Neuronal stem cell (in vitro differentiated cells): ENCODE measurements at regions not wholly inside any gene's neighbourhood (a gene's known extent, or its start where the extent isn't known, plus 50 kb on each side); places are given as distances from the start of the nearest gene placed in this dataset.

ENCODE experiments used
- DNase-seq: peaks from one replicate; pipeline ENCODE4 v3.0.0-alpha.2; 2013; ENCODE audit warnings: low spot score
- H2AFZ ChIP-seq: one replicate; pipeline ENCODE4 v1.6.1; 2013; ENCODE audit warnings: mild to moderate bottlenecking, low read length, inconsistent platforms
- H2AK5ac ChIP-seq: 2 replicates; pipeline ENCODE4 v1.6.1; 2013; ENCODE audit warnings: low read depth, mild to moderate bottlenecking, inconsistent platforms, low read length, moderate library complexity, mixed read lengths
- H2BK120ac ChIP-seq: 2 replicates; pipeline ENCODE4 v1.6.1; 2013; ENCODE audit warnings: low read depth, mild to moderate bottlenecking, inconsistent platforms, low read length, moderate library complexity, mixed read lengths
- H2BK12ac ChIP-seq: one replicate; pipeline ENCODE4 v1.6.1; 2013; ENCODE audit warnings: low read length, inconsistent platforms
- H2BK15ac ChIP-seq: 2 replicates; pipeline ENCODE4 v1.6.1; 2013; ENCODE audit warnings: mild to moderate bottlenecking, low read length, inconsistent platforms, mixed read lengths
- H2BK5ac ChIP-seq: one replicate; pipeline ENCODE4 v1.6.1; 2013; ENCODE audit warnings: inconsistent platforms, mild to moderate bottlenecking, low read length, moderate library complexity
- H3K14ac ChIP-seq: one replicate; pipeline ENCODE4 v1.6.1; 2013; ENCODE audit warnings: low read length, inconsistent platforms
- H3K18ac ChIP-seq: 2 replicates; pipeline ENCODE4 v1.6.1; 2013; ENCODE audit warnings: low read length, inconsistent platforms
- H3K23ac ChIP-seq: 2 replicates; pipeline ENCODE4 v1.6.1; 2013; ENCODE audit warnings: low read depth, mild to moderate bottlenecking, mixed read lengths, low read length, inconsistent platforms; ENCODE audit not compliant: poor library complexity
- H3K27ac ChIP-seq: replicated peaks from 3 replicates; pipeline ENCODE4 v1.5.1; 2013; ENCODE audit warnings: low read length, inconsistent platforms
- H3K27me3 ChIP-seq, 3 experiments: 2 replicates each; pipeline ENCODE4 v1.6.1; 2013; ENCODE audit warnings: low read length in 3 of 3, mild to moderate bottlenecking in 2 of 3, inconsistent platforms in 1 of 3, low read depth in 1 of 3, mixed read lengths in 1 of 3, moderate library complexity in 1 of 3; ENCODE audit not compliant: control insufficient read depth in 3 of 3, insufficient read depth in 3 of 3
- H3K36me3 ChIP-seq, 2 donors: replicated peaks in 1 of 2; 2 replicates each; pipeline ENCODE4 v1.6.1; 2013; ENCODE audit warnings: low read length in 2 of 2; ENCODE audit not compliant: control insufficient read depth in 2 of 2, insufficient read depth in 2 of 2
- H3K4ac ChIP-seq: 2 replicates; pipeline ENCODE4 v1.6.1; 2013; ENCODE audit warnings: inconsistent platforms, mild to moderate bottlenecking, low read length, moderate library complexity
- H3K4me1 ChIP-seq, 2 donors: 1 replicate in 1 of 2; 2 replicates in 1 of 2; pipeline ENCODE4 v1.6.1; 2013; ENCODE audit warnings: low read length in 2 of 2, low read depth in 1 of 2; ENCODE audit not compliant: control insufficient read depth in 2 of 2, insufficient read depth in 1 of 2
- H3K4me2 ChIP-seq: one replicate; pipeline ENCODE4 v1.6.1; 2013; ENCODE audit warnings: mild to moderate bottlenecking, low read length, inconsistent platforms; ENCODE audit not compliant: insufficient read depth, poor library complexity, severe bottlenecking
- H3K4me3 ChIP-seq, 2 donors: 2 replicates each; pipeline ENCODE4 v1.5.1; 2013; ENCODE audit warnings: low read length in 2 of 2, mild to moderate bottlenecking in 2 of 2, inconsistent platforms in 1 of 2, moderate library complexity in 1 of 2
- H3K79me1 ChIP-seq: one replicate; pipeline ENCODE4 v1.6.1; 2013; ENCODE audit warnings: low read depth, mild to moderate bottlenecking, inconsistent platforms, low read length, moderate library complexity
- H3K9ac ChIP-seq: one replicate; pipeline ENCODE4 v1.6.1; 2013; ENCODE audit warnings: mild to moderate bottlenecking, low read depth, low read length, inconsistent platforms; ENCODE audit not compliant: poor library complexity
- H3K9me3 ChIP-seq, 2 donors: replicated peaks in 1 of 2; 2 replicates each; pipeline versions ENCODE3 to v1.6.1; 2013; ENCODE audit warnings: low read length in 2 of 2, mild to moderate bottlenecking in 2 of 2, inconsistent platforms in 1 of 2, low read depth in 1 of 2, mixed read lengths in 1 of 2, moderate library complexity in 1 of 2; ENCODE audit not compliant: control insufficient read depth in 2 of 2, insufficient read depth in 1 of 2
- H4K8ac ChIP-seq: one replicate; pipeline ENCODE4 v1.6.1; 2013; ENCODE audit warnings: low read depth, mild to moderate bottlenecking, inconsistent platforms, low read length, moderate library complexity
- H4K91ac ChIP-seq: one replicate; pipeline ENCODE4 v1.6.1; 2013; ENCODE audit warnings: low read length, low read depth, mild to moderate bottlenecking, inconsistent platforms; ENCODE audit not compliant: poor library complexity
- WGBS, 2 donors: extraction: QIAGEN DNeasy Blood & Tissue Kit; methylation state at CpG; one replicate each; pipeline ENCODE4 v1.1.7; 2013; ENCODE audit warnings: missing lambda C conversion rate in 2 of 2, mixed read lengths in 1 of 2; ENCODE audit not compliant: insufficient read length in 2 of 2, insufficient replicate concordance in 1 of 2; ENCODE audit errors: extremely low coverage in 2 of 2; 5-methylcytosine and 5-hydroxymethylcytosine counted together

- Histone ChIP-seq H3K9me3 (no peaks in the 10 kb centered on the region), H3K4ac (no peak overlapping the region), H2BK12ac (no peak overlapping the region), H2AFZ (no peak overlapping the region), H3K4me3 (no peak overlapping the region), H3K9ac (no peak overlapping the region), H2AK5ac (no peak overlapping the region), H3K27ac (no peak overlapping the region), H3K4me1 (no peaks in the 10 kb centered on the region), H2BK15ac (no peak overlapping the region), H3K18ac (no peak overlapping the region), H3K4me2 (no peak overlapping the region), H2BK5ac (no peak overlapping the region), H3K27me3 (no peaks in the 10 kb centered on the region), H3K14ac (no peak overlapping the region), H3K79me1 (no peaks in the 10 kb centered on the region), H2BK120ac (no peak overlapping the region), H3K23ac (no peak overlapping the region), H3K36me3 (no peaks in the 10 kb centered on the region), H4K91ac (no peak overlapping the region), H4K8ac (no peak overlapping the region)
- no peak for DNase-seq
Observed at GRCh38 chr4:18535948-18536347, 514.4 kb upstream of the LCORL start.

GRCh38 chr4:18533262-18533775 lies 511.8 kb upstream of the LCORL start:
- H4K8ac ChIP-seq: no peak overlapping the region

GRCh38 chr4:18531731-18532130 lies 510.2 kb upstream of the LCORL start:
- H2AK5ac ChIP-seq: no peak overlapping the region
- no peak overlapping the region for H4K8ac ChIP-seq
- no peak overlapping the region for H2BK5ac ChIP-seq
- no peak overlapping the region for H3K4me2 ChIP-seq
- H3K4me3 ChIP-seq: no peak overlapping the region
- no peak overlapping the region for H3K9ac ChIP-seq
- no peak for DNase-seq
- H3K27ac ChIP-seq: no peak overlapping the region
- H3K4ac ChIP-seq: no peak overlapping the region
- no peak overlapping the region for H3K18ac ChIP-seq
- no CpG with 5 or more reads among the region's 4 CpGs for WGBS, 2 donors
- no peak overlapping the region for H2BK120ac ChIP-seq
- no peak overlapping the region for H3K23ac ChIP-seq
- H2BK15ac ChIP-seq: no peak overlapping the region
- no peaks in the 10 kb centered on the region for H3K4me1 ChIP-seq
- no peak overlapping the region for H3K14ac ChIP-seq
- H2AFZ ChIP-seq: no peak overlapping the region
- H3K36me3 ChIP-seq: no peaks in the 10 kb centered on the region
- no peak overlapping the region for H2BK12ac ChIP-seq
- no peaks in the 10 kb centered on the region for H3K79me1 ChIP-seq
- H3K9me3 ChIP-seq: no peaks in the 10 kb centered on the region
- no peak overlapping the region for H4K91ac ChIP-seq
- H3K27me3 ChIP-seq: no peaks in the 10 kb centered on the region

More at GRCh38 chr4:18533262-18533775, 511.8 kb upstream of the LCORL start:
- H3K9me3 ChIP-seq: no peaks in the 10 kb centered on the region
- H3K9ac ChIP-seq: no peak overlapping the region
- H2BK120ac ChIP-seq: no peak overlapping the region
- no peak overlapping the region for H3K18ac ChIP-seq
- H3K79me1 ChIP-seq: no peaks in the 10 kb centered on the region
- WGBS, 2 donors: no CpG with 5 or more reads among the region's 3 CpGs
- H3K14ac ChIP-seq: no peak overlapping the region
- H3K36me3 ChIP-seq: no peaks in the 10 kb centered on the region
- H3K4me3 ChIP-seq: no peak overlapping the region
- H3K4me1 ChIP-seq: no peaks in the 10 kb centered on the region
- H3K27ac ChIP-seq: no peak overlapping the region
- H3K4me2 ChIP-seq: no peak overlapping the region
- no peak for DNase-seq
- no peak overlapping the region for H2BK15ac ChIP-seq
- no peak overlapping the region for H2AFZ ChIP-seq
- no peak overlapping the region for H4K91ac ChIP-seq
- no peak overlapping the region for H3K4ac ChIP-seq
- H3K23ac ChIP-seq: no peak overlapping the region
- no peaks in the 10 kb centered on the region for H3K27me3 ChIP-seq
- no peak overlapping the region for H2BK12ac ChIP-seq
- H2BK5ac ChIP-seq: no peak overlapping the region
- no peak overlapping the region for H2AK5ac ChIP-seq

- no peaks in the 10 kb centered on the region for H3K36me3 ChIP-seq
- H3K4ac ChIP-seq: no peak overlapping the region
- H3K27me3 ChIP-seq: no peaks in the 10 kb centered on the region
- H3K23ac ChIP-seq: no peak overlapping the region
- H4K91ac ChIP-seq: no peak overlapping the region
- H2BK15ac ChIP-seq: no peak overlapping the region
- H3K18ac ChIP-seq: no peak overlapping the region
- no peak overlapping the region for H2AFZ ChIP-seq
- H2AK5ac ChIP-seq: no peak overlapping the region
- no peak overlapping the region for H3K9ac ChIP-seq
- no peaks in the 10 kb centered on the region for H3K4me1 ChIP-seq
- H4K8ac ChIP-seq: no peak overlapping the region
- DNase-seq: no peak
- H3K4me2 ChIP-seq: no peak overlapping the region
- no peaks in the 10 kb centered on the region for H3K79me1 ChIP-seq
- H3K9me3 ChIP-seq: no peaks in the 10 kb centered on the region
- H2BK5ac ChIP-seq: no peak overlapping the region
- no peak overlapping the region for H3K27ac ChIP-seq
- no peak overlapping the region for H3K14ac ChIP-seq
- H3K4me3 ChIP-seq: no peak overlapping the region
- H2BK120ac ChIP-seq: no peak overlapping the region
- H2BK12ac ChIP-seq: no peak overlapping the region
Observed at GRCh38 chr4:18529482-18529881, 507.9 kb upstream of the LCORL start.
